Heart left ventricle (tissue), 13 donors: ENCODE measurements at regions not wholly inside any gene's neighbourhood (a gene's known extent, or its start where the extent isn't known, plus 50 kb on each side); places are given as distances from the start of the nearest gene placed in this dataset.

Experiments
- CTCF ChIP-seq, 12 donors: fragments of 200-600 bp; sonication (generic) in 4 of 12; IDR thresholded peaks; one replicate each; pipeline versions ENCODE4 v1.5.0 to v1.8.0; 2018 to 2022; ENCODE audit warnings: antibody characterized with exemption in 12 of 12, mild to moderate bottlenecking in 5 of 12
- POLR2A ChIP-seq, 2 donors: fragments of 450-650 bp; IDR thresholded peaks; one replicate each; pipeline ENCODE4 v1.6.1; 2017; ENCODE audit warnings: antibody characterized with exemption in 2 of 2, mild to moderate bottlenecking in 2 of 2, moderate library complexity in 2 of 2
- donor health status: ischemic (EF 13 %, LVEDD 7.1; RV severe dilation, severe dysfunction).
- donor health status: DM: no; HTN: yes; CAD: no.
- donor health status: DM: no; HTN: no; CAD: no.
- donor health status: ischemic (EF 25% LVEDD 6.9; RV normal size, moderate dysfunction).
- donor health status: ischemic (EF 25% LVEDD 5.7; RV mildly dilated, moderate dysfunction).
- donor health status: ischemic (EF 35%, LVEDD 5.7; RV mildly dilated, moderate dysfunction).
- donor health status: nonischemic (EF 11% LVEDD 7.7; RV severe dilation, severe dysfunction).
- donor health status: DM: yes; HTN: yes; CAD: no.
- donor health status: PGD.
- donor health status: ischemic (EF 29% LVEDD 5.4; RV normal size, mild dysfunction).
- donor health status: nonischemic (EF 23%, LVEDD 6.1; RV moderate dilation, normal function).

- TF ChIP-seq POLR2A (IDR thresholded peaks at IDR 0.05) (no peak), CTCF (IDR thresholded peaks at IDR 0.05) (no peak)
Measured at GRCh38 chr4:33886356-33886755, 2358.0 kb downstream of the ARAP2 start.
